HepG2 (cell line): ENCODE measurements at regions not wholly inside any gene's neighbourhood (a gene's known extent, or its start where the extent isn't known, plus 50 kb on each side); places are given as distances from the start of the nearest gene placed in this dataset.

ENCODE experiments used
- ATAC-seq: fragments of 200-7000 bp; cut with Tn5 transposase; 3 replicates; pipeline ENCODE4 v1.9.1; 2020; ENCODE audit warnings: mild to moderate bottlenecking, moderate library complexity
- BruUV-seq: library from RNA; stranded (reverse); fragments of 400-500 nt; replicated peaks from 2 replicates; lab custom pipeline; 2021; lab: Mats Ljungman, UMichigan
- CTCF ChIA-PET: fragments of 300-600 bp; formaldehyde crosslinking; extraction: SDS; loops from one replicate; lab custom pipeline; 2021; ENCODE audit warnings: low total read pairs, inconsistent platforms, low intra/inter-chr PET ratio; lab: Yijun Ruan, JAX
- POLR2A ChIA-PET: fragments of 350-600 bp; sonication (Branson Sonifier 250); formaldehyde crosslinking; loops from one replicate; lab custom pipeline; 2020; ENCODE audit warnings: antibody characterized with exemption, inconsistent platforms; lab: Yijun Ruan, JAX
- DNase-seq: peaks from one replicate; pipeline ENCODE4 v3.0.0-alpha.2; 2015; ENCODE audit warnings: low spot score
- FAIRE-seq: peaks from 3 replicates; lab custom pipeline; 2011; peaks lifted over from hg19 to GRCh38; lab: Jason Lieb, UNC
- H2AFZ ChIP-seq: one replicate; pipeline ENCODE4 v1.6.1; 2011; ENCODE audit warnings: low read length, inconsistent platforms
- H3K27ac ChIP-seq: fragments of 300-600 bp; 3 replicates; pipeline ENCODE4 v1.8.0; 2011; ENCODE audit warnings: mixed run types, mild to moderate bottlenecking, mixed read lengths, low read length, inconsistent platforms; ENCODE audit not compliant: insufficient read depth; ENCODE audit errors: extremely low read length
- H3K27me3 ChIP-seq, 2 experiments: fragments of 200-600 bp in 1 of 2; 2 replicates in 1 of 2; 3 replicates in 1 of 2; pipeline versions ENCODE4 v1.6.0 to v1.8.0; 2011; ENCODE audit warnings: low read length in 2 of 2, mild to moderate bottlenecking in 2 of 2, moderate library complexity in 2 of 2, inconsistent platforms in 1 of 2; ENCODE audit not compliant: insufficient read depth in 2 of 2, control insufficient read depth in 1 of 2
- H3K36me3 ChIP-seq, 2 experiments: fragments of 200-600 bp in 1 of 2; replicated peaks in 1 of 2; 2 replicates in 1 of 2; 3 replicates in 1 of 2; pipeline versions ENCODE4 v1.5.1 to v1.8.0; 2011; ENCODE audit warnings: low read length in 2 of 2, inconsistent platforms in 1 of 2; ENCODE audit not compliant: insufficient read depth in 2 of 2, control insufficient read depth in 1 of 2
- H3K4me1 ChIP-seq: 2 replicates; pipeline ENCODE4 v1.5.1; 2012; ENCODE audit warnings: low read length, inconsistent platforms; ENCODE audit not compliant: insufficient read depth
- H3K4me2 ChIP-seq: 2 replicates; pipeline ENCODE4 v1.6.0; 2011; ENCODE audit warnings: low read depth, low read length, inconsistent platforms
- H3K4me3 ChIP-seq, 3 experiments: fragments of 200-600 bp in 1 of 3; sonication (generic), shearing (Covaris generic) in 1 of 3; replicated peaks in 1 of 3; 2 replicates each; pipeline ENCODE4 v1.5.1; 2011 to 2016; ENCODE audit warnings: low read length in 3 of 3, inconsistent platforms in 2 of 3, low read depth in 2 of 3, mild to moderate bottlenecking in 2 of 3, control low read depth in 1 of 3, mixed read lengths in 1 of 3; ENCODE audit not compliant: insufficient read depth in 1 of 3
- H3K79me2 ChIP-seq: one replicate; pipeline ENCODE4 v1.6.1; 2011; ENCODE audit warnings: low read length, inconsistent platforms; ENCODE audit not compliant: insufficient read depth
- H3K9ac ChIP-seq: 2 replicates; pipeline ENCODE4 v1.6.0; 2011; ENCODE audit warnings: mild to moderate bottlenecking, low read depth, low read length, inconsistent platforms; ENCODE audit not compliant: insufficient read depth
- H3K9me3 ChIP-seq: 2 replicates; pipeline ENCODE4 v1.5.1; 2012; ENCODE audit warnings: mild to moderate bottlenecking, low read length
- H4K20me1 ChIP-seq: 2 replicates; pipeline ENCODE4 v1.6.0; 2011; ENCODE audit warnings: inconsistent platforms, mild to moderate bottlenecking, low read length, moderate library complexity; ENCODE audit not compliant: insufficient read depth
- CENPBD1 ChIP-seq: sonication (generic); formaldehyde crosslinking; IDR thresholded peaks from 2 replicates; pipeline ENCODE4 v1.8.0; 2022; ENCODE audit warnings: missing genetic modification reagents, low read depth, mild to moderate bottlenecking, borderline replicate concordance
- EZH2 ChIP-seq: conservative IDR thresholded peaks from 2 replicates; pipeline ENCODE4 v1.6.1; 2012; ENCODE audit warnings: mild to moderate bottlenecking, low read depth, low read length, moderate library complexity
- MYNN ChIP-seq: sonication (generic); formaldehyde crosslinking; IDR thresholded peaks from 2 replicates; pipeline ENCODE4 v1.4.0; 2020; ENCODE audit warnings: mild to moderate bottlenecking, low read depth, missing genetic modification reagents
- RFX5 ChIP-seq: IDR thresholded peaks from 2 replicates; pipeline ENCODE4 v1.6.1; 2011; ENCODE audit warnings: low read depth, low read length, improper control_type of control experiment
- SALL1 ChIP-seq: sonication (generic); formaldehyde crosslinking; IDR thresholded peaks from 2 replicates; pipeline ENCODE4 v1.8.0; 2022; ENCODE audit warnings: mild to moderate bottlenecking, missing genetic modification reagents
- STAT6 ChIP-seq: sonication (generic); formaldehyde crosslinking; IDR thresholded peaks from 2 replicates; pipeline ENCODE4 v1.4.0; 2020; ENCODE audit warnings: missing genetic modification reagents, mild to moderate bottlenecking, borderline replicate concordance
- TEAD3 ChIP-seq: optimal IDR thresholded peaks from 2 replicates; pipeline ENCODE3; 2016; ENCODE audit warnings: borderline replicate concordance
- ZNF256 ChIP-seq: sonication (generic); formaldehyde crosslinking; conservative IDR thresholded peaks from 2 replicates; pipeline ENCODE4 v1.4.0; 2020; ENCODE audit warnings: missing genetic modification reagents
- ZNF292 ChIP-seq: sonication (generic); formaldehyde crosslinking; IDR thresholded peaks from 2 replicates; pipeline ENCODE4 v1.8.1; 2022; ENCODE audit warnings: mild to moderate bottlenecking, low read depth, missing genetic modification reagents, borderline replicate concordance
- ZNF382 ChIP-seq: sonication (generic); formaldehyde crosslinking; IDR thresholded peaks from 2 replicates; pipeline ENCODE4 v1.5.0; 2020; ENCODE audit warnings: missing genetic modification reagents, mild to moderate bottlenecking, borderline replicate concordance
- ZNF547 ChIP-seq: sonication (generic); formaldehyde crosslinking; IDR thresholded peaks from 2 replicates; pipeline ENCODE4 v1.5.1; 2020; ENCODE audit warnings: mild to moderate bottlenecking, missing genetic modification reagents
- ZNF564 ChIP-seq: sonication (generic); formaldehyde crosslinking; IDR thresholded peaks from 2 replicates; pipeline ENCODE4 v1.8.1; 2023; ENCODE audit warnings: mild to moderate bottlenecking, missing genetic modification reagents
- ZSCAN25 ChIP-seq: sonication (generic); formaldehyde crosslinking; IDR thresholded peaks from 2 replicates; pipeline ENCODE4 v1.8.0; 2022; ENCODE audit warnings: mild to moderate bottlenecking, missing genetic modification reagents
- WGBS: methylation state at CpG from one replicate; pipeline ENCODE4 v1.1.6; 2017; ENCODE audit warnings: low lambda C conversion rate; 5-methylcytosine and 5-hydroxymethylcytosine counted together
- in situ Hi-C: cut with HindIII; loops from 2 replicates; pipeline ENCODE4 v1.10.0; 2017; ENCODE audit warnings: low pct_unique_long_range_greater_than_20kb; ENCODE audit not compliant: extremely low pct_ligation_motif_present
- intact Hi-C: fragments of 100-400 bp; cut with micrococcal nuclease; formaldehyde crosslinking; loops from one replicate; pipeline ENCODE4 v1.10.0; 2022; ENCODE audit not compliant: unreplicated experiment
- TF ChIP-seq, protein P1 (sequence below): sonication (generic); formaldehyde crosslinking; IDR thresholded peaks from 2 replicates; pipeline ENCODE4 v1.4.0; 2020; ENCODE audit warnings: missing genetic modification reagents, borderline replicate concordance
- TF ChIP-seq, protein P2 (sequence below): sonication (generic); formaldehyde crosslinking; IDR thresholded peaks from 2 replicates; pipeline ENCODE4 v1.5.0; 2020; ENCODE audit warnings: missing genetic modification reagents

DNA sequence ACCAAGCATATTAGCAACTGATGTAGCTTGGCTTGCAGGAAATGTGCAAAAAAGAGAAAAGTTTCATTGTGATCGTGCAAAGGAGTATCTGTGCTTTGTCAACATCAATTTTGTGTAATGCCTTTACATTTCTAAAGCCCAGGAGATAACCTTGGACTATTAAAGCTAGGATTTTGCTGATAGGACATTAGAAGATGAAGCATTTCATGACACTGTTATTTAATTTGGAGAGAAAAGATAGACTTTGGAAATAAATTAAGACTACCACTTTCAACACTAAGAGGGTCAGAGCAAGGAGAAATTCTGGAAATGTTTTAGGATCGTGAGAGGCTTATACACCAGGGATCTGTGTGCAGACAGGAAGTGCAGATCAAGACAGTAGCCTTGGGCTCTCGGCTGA is 120.6 kb upstream of the MID1 start:
- no TSS peak for BruUV-seq
- TF ChIP-seq ZNF564 (CRISPR knock-in tag) = no peak
- no peak for TF ChIP-seq ZNF256 (CRISPR knock-in tag)
- no peak for TF ChIP-seq STAT6
- no peak for TF ChIP-seq ZNF547 (CRISPR knock-in tag)
- no peak for TF ChIP-seq TEAD3
- TF ChIP-seq, protein P1, sequence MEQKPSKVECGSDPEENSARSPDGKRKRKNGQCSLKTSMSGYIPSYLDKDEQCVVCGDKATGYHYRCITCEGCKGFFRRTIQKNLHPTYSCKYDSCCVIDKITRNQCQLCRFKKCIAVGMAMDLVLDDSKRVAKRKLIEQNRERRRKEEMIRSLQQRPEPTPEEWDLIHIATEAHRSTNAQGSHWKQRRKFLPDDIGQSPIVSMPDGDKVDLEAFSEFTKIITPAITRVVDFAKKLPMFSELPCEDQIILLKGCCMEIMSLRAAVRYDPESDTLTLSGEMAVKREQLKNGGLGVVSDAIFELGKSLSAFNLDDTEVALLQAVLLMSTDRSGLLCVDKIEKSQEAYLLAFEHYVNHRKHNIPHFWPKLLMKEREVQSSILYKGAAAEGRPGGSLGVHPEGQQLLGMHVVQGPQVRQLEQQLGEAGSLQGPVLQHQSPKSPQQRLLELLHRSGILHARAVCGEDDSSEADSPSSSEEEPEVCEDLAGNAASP (CRISPR knock-in tag) = no peak
- no peak for TF ChIP-seq CENPBD1 (CRISPR knock-in tag)
- TF ChIP-seq, protein P2, sequence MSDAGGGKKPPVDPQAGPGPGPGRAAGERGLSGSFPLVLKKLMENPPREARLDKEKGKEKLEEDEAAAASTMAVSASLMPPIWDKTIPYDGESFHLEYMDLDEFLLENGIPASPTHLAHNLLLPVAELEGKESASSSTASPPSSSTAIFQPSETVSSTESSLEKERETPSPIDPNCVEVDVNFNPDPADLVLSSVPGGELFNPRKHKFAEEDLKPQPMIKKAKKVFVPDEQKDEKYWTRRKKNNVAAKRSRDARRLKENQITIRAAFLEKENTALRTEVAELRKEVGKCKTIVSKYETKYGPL = no peak
- TF ChIP-seq RFX5 = no peak
- TF ChIP-seq ZNF382 (CRISPR knock-in tag) = no peak
- TF ChIP-seq ZSCAN25 (CRISPR knock-in tag) = no peak
- no peak for TF ChIP-seq MYNN
- no peak for TF ChIP-seq ZNF292 (CRISPR knock-in tag)
- no peak for TF ChIP-seq SALL1 (CRISPR knock-in tag)
- TF ChIP-seq EZH2 = no peak
- Histone ChIP-seq H3K4me2 (no peak overlapping the region), H4K20me1 (no peaks in the 10 kb centered on the region), H3K9ac (no peak overlapping the region), H2AFZ (no peak overlapping the region), H3K79me2 (no peaks in the 10 kb centered on the region), H3K4me3 (no peak overlapping the region), H3K27me3 (no peaks in the 10 kb centered on the region), H3K36me3 (no peaks in the 10 kb centered on the region), H3K27ac (no peak overlapping the region), H3K9me3 (no peaks in the 10 kb centered on the region), H3K4me1 (no peaks in the 10 kb centered on the region)
- no peak for FAIRE-seq
- intact Hi-C loops (no loop called here), in situ Hi-C loops (no loop called here)
- no peak for DNase-seq
- no peak for ATAC-seq
- WGBS = no CpG with 5 or more reads among the region's 3 CpGs
- POLR2A ChIA-PET = no interaction called here
- CTCF ChIA-PET = no interaction called here
